NB4 (cell line): ENCODE measurements at regions not wholly inside any gene's neighbourhood (a gene's known extent, or its start where the extent isn't known, plus 50 kb on each side); places are given as distances from the start of the nearest gene placed in this dataset.

Experiments
- POLR2A ChIP-seq: IDR thresholded peaks from 2 replicates; pipeline ENCODE4 v1.6.1; 2011; ENCODE audit warnings: mild to moderate bottlenecking; ENCODE audit not compliant: insufficient read length; ENCODE audit errors: extremely low read depth
- TF ChIP-seq, protein P1 (sequence below): IDR thresholded peaks from one replicate; pipeline ENCODE4 v1.5.1; 2012; ENCODE audit warnings: low read depth, low read length

- TF ChIP-seq, protein P1, sequence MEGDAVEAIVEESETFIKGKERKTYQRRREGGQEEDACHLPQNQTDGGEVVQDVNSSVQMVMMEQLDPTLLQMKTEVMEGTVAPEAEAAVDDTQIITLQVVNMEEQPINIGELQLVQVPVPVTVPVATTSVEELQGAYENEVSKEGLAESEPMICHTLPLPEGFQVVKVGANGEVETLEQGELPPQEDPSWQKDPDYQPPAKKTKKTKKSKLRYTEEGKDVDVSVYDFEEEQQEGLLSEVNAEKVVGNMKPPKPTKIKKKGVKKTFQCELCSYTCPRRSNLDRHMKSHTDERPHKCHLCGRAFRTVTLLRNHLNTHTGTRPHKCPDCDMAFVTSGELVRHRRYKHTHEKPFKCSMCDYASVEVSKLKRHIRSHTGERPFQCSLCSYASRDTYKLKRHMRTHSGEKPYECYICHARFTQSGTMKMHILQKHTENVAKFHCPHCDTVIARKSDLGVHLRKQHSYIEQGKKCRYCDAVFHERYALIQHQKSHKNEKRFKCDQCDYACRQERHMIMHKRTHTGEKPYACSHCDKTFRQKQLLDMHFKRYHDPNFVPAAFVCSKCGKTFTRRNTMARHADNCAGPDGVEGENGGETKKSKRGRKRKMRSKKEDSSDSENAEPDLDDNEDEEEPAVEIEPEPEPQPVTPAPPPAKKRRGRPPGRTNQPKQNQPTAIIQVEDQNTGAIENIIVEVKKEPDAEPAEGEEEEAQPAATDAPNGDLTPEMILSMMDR = no peak
- TF ChIP-seq POLR2A = no peak
Measured at GRCh38 chr18:76013057-76013456, 482.0 kb downstream of the ZNF516 start.
